ENCODE measurements at regions not wholly inside any gene's neighbourhood (a gene's known extent, or its start where the extent isn't known, plus 50 kb on each side); places are given as distances from the start of the nearest gene placed in this dataset.

DNA sequence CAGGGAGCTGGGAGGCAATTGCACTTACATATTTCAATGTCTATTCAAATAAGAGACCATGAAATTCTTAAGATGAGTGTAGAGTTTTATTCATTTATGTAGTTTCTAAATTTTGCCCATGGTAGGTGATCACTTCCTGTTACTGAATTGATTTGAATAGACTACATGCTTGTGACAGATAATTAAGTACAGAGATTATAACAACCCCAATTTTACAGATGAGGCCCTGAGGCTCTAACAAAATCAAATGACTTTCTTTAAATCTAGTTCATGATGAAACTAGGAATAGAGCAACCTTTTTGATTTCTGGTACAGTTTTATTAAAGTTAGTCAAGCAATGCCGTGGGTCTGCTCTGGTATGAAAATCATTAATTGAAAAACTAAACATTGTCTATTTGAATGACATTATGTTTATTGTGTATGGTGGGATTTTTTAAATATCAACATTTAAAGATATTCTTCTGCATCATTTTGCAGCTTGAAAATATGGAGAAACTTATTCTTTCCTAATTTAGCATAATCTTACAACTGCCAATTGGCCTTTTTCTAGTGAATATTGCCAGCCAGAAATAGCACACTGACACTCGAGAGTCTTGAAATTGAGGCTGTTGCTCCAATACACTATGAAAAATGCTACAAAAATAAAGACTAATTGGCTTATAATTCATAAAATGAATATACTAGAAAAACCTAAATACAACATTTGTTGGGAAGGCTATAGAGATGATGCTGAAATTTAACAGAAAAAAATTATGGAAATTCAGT is 308.9 kb downstream of the SLC6A15 start:
- H3K9me3 ChIP-seq (replicated peaks in 1 of 3) = no peaks in the 10 kb centered on the region
- intact Hi-C loops (cut with DNase I) = no loop called here
- TF ChIP-seq, protein P1, sequence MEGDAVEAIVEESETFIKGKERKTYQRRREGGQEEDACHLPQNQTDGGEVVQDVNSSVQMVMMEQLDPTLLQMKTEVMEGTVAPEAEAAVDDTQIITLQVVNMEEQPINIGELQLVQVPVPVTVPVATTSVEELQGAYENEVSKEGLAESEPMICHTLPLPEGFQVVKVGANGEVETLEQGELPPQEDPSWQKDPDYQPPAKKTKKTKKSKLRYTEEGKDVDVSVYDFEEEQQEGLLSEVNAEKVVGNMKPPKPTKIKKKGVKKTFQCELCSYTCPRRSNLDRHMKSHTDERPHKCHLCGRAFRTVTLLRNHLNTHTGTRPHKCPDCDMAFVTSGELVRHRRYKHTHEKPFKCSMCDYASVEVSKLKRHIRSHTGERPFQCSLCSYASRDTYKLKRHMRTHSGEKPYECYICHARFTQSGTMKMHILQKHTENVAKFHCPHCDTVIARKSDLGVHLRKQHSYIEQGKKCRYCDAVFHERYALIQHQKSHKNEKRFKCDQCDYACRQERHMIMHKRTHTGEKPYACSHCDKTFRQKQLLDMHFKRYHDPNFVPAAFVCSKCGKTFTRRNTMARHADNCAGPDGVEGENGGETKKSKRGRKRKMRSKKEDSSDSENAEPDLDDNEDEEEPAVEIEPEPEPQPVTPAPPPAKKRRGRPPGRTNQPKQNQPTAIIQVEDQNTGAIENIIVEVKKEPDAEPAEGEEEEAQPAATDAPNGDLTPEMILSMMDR (IDR thresholded peaks at IDR 0.05) = no peak
- no peaks in the 10 kb centered on the region for H3K36me3 ChIP-seq (replicated peaks in 1 of 2)
- no peak overlapping the region for H3K4me3 ChIP-seq
- 66 to 68% (median 67%) methylated on average over 2 of the region's 2 CpGs for WGBS, 4 donors
- H3K27me3 ChIP-seq = no peaks in the 10 kb centered on the region
- H3K4me1 ChIP-seq (replicated peaks in 1 of 2) = no peaks in the 10 kb centered on the region
- no peak overlapping the region for H3K27ac ChIP-seq
- DNase-seq = no peak

GRCh38 chr12:84601483-84601882 is 311.1 kb downstream of the SLC6A15 start:
- intact Hi-C loops (cut with DNase I) = no loop called here
- 54 to 62% (median 60%) methylated on average over 3 of the region's 3 CpGs for WGBS, 4 donors
- Histone ChIP-seq H3K36me3 (replicated peaks in 1 of 2) (no peaks in the 10 kb centered on the region), H3K27ac (no peak overlapping the region), H3K4me1 (replicated peaks in 1 of 2) (no peaks in the 10 kb centered on the region), H3K9me3 (replicated peaks in 1 of 3) (no peaks in the 10 kb centered on the region), H3K27me3 (no peaks in the 10 kb centered on the region), H3K4me3 (no peak overlapping the region)
- no peak for TF ChIP-seq POLR2A (IDR thresholded peaks at IDR 0.05)
- TF ChIP-seq, protein P1 (IDR thresholded peaks at IDR 0.05) = no peak
- no peak for DNase-seq

DNA sequence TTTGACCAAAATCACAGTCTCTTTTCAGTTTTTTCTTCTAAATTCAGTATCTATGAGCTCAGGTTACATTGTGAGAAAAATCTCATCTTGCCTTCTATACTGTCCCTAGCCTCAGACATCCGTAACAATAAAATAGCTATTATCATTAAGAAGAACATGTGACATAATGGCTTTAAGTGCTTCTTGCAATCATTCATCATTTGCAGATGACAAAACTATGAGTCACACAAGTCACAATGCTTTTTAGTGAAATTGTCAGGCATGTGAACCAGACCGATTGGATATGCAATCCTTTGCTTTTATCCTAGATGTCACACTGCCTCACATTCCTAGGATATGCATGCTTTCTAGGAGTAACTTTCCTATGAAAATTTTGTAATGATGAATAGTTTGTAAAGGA is 313.1 kb downstream of the SLC6A15 start:
- 25 to 59% (median 41%) methylated on average over 2 of the region's 2 CpGs for WGBS, 4 donors
- Histone ChIP-seq H3K27ac (no peak overlapping the region), H3K36me3 (replicated peaks in 1 of 2) (no peaks in the 10 kb centered on the region), H3K4me3 (no peak overlapping the region), H3K9me3 (replicated peaks in 1 of 3) (no peaks in the 10 kb centered on the region), H3K27me3 (no peaks in the 10 kb centered on the region), H3K4me1 (replicated peaks in 1 of 2) (no peaks in the 10 kb centered on the region)
- intact Hi-C loops (cut with DNase I) = no loop called here
- DNase-seq = no peak
- TF ChIP-seq, protein P1 (IDR thresholded peaks at IDR 0.05) = no peak
- TF ChIP-seq POLR2A (IDR thresholded peaks at IDR 0.05) = no peak

DNA sequence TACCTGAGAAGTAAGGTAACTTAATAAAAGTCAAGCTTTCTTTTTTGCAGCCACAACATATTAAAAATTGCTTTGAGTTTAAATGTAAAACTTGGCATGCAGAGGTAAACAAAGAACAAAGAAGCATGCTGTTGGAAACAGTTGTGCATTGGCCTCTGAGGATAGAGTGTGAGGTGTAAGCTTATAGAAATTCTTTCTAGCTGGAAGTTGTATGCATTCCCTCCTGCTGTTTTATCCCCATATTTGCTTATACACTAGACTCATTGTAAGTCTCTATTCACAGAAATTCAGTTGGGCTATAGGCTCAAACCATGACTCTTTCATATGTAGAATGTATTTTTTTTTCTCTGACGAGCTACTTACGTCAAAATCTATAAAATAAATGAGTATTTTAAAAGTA is 316.3 kb downstream of the SLC6A15 start:
- 59 to 64% (median 63%) methylated on average over 2 of the region's 2 CpGs for WGBS, 4 donors
- H3K4me1 ChIP-seq (replicated peaks in 1 of 2) = no peaks in the 10 kb centered on the region
- TF ChIP-seq, protein P1 (IDR thresholded peaks at IDR 0.05) = no peak
- no peak for TF ChIP-seq POLR2A (IDR thresholded peaks at IDR 0.05)
- intact Hi-C loops (cut with DNase I) = no loop called here
- H3K9me3 ChIP-seq (replicated peaks in 1 of 3) = no peaks in the 10 kb centered on the region
- no peaks in the 10 kb centered on the region for H3K36me3 ChIP-seq (replicated peaks in 1 of 2)
- no peaks in the 10 kb centered on the region for H3K27me3 ChIP-seq
- H3K27ac ChIP-seq = no peak overlapping the region
- H3K4me3 ChIP-seq = no peak overlapping the region
- DNase-seq = no peak

All from adrenal gland (tissue), 9 donors.